GM06990 (cell line): ENCODE measurements at regions not wholly inside any gene's neighbourhood (a gene's known extent, or its start where the extent isn't known, plus 50 kb on each side); places are given as distances from the start of the nearest gene placed in this dataset.
"Not testable (repeated sequence)": the region's sequence is repeated elsewhere in the genome, so short reads cannot be mapped to it uniquely, and the experiment has no call there.

Source experiments
- DNase-seq: peaks from one replicate; pipeline ENCODE4 v3.0.0-alpha.2; 2011; ENCODE audit not compliant: insufficient read length; ENCODE audit errors: extremely low read depth
- H3K27me3 ChIP-seq: replicated peaks from 2 replicates; pipeline ENCODE4 v1.6.0; 2011; ENCODE audit warnings: low read length; ENCODE audit not compliant: control insufficient read depth, insufficient read depth
- H3K36me3 ChIP-seq: 2 replicates; pipeline ENCODE4 v1.5.1; 2011; ENCODE audit warnings: low read length; ENCODE audit not compliant: control insufficient read depth, insufficient read depth
- H3K4me3 ChIP-seq: replicated peaks from 2 replicates; pipeline ENCODE4 v1.5.1; 2011; ENCODE audit warnings: low read depth, mild to moderate bottlenecking, control low read depth, low read length
- CTCF ChIP-seq: IDR thresholded peaks from 2 replicates; pipeline ENCODE4 v1.5.1; 2011; ENCODE audit warnings: low read length, control low read depth, mild to moderate bottlenecking, inconsistent platforms; ENCODE audit not compliant: insufficient read depth, poor library complexity, severe bottlenecking

- DNase-seq = no peak
- H3K27me3 ChIP-seq = no peaks in the 10 kb centered on the region
- no peak for TF ChIP-seq CTCF
- no peaks in the 10 kb centered on the region for H3K36me3 ChIP-seq
- H3K4me3 ChIP-seq = no peak overlapping the region
Observed at GRCh38 chr2:66095820-66096345, 339.0 kb upstream of the MEIS1 start.

DNA sequence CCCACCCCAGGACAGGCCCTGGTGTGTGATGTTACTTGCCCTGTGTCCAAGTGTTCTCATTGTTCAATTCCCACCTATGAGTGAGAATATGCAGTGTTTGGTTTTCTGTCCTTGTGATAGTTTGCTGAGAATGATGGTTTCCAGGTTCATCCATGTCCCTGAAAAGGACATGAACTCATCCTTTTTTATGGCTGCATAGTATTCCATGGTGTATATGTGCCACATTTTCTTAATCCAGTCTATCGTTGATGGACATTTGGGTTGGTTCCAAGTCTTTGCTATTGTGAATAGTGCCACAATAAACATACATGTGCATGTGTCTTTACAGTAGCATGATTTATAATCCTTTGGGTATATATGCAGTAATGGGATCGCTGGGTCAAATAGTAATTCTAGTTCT is 340.2 kb upstream of the MEIS1 start:
- not testable (repeated sequence) for DNase-seq, H3K36me3 ChIP-seq, H3K4me3 ChIP-seq, H3K27me3 ChIP-seq

DNA sequence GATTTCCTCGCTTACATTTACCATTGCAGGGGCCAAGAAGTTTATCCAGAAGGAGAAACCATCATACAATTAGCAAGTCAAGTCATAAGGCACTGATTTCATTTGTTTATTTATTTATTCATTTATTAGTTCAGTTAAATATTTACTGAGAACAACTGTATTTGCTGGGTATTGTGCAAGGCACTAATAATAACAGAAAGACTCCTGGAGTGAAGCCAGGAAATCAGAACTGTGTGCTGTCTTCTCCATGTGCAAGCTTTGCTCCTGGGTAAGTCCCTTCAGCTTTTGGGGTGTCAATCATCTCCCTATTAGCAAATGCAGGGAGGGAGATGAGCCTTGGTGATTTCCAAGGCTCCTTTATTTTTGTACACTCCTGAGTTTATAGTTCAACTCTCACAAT is 341.6 kb upstream of the MEIS1 start:
- Histone ChIP-seq H3K4me3 (no peak overlapping the region), H3K36me3 (no peaks in the 10 kb centered on the region), H3K27me3 (no peaks in the 10 kb centered on the region)
- TF ChIP-seq CTCF = no peak
- no peak for DNase-seq

DNA sequence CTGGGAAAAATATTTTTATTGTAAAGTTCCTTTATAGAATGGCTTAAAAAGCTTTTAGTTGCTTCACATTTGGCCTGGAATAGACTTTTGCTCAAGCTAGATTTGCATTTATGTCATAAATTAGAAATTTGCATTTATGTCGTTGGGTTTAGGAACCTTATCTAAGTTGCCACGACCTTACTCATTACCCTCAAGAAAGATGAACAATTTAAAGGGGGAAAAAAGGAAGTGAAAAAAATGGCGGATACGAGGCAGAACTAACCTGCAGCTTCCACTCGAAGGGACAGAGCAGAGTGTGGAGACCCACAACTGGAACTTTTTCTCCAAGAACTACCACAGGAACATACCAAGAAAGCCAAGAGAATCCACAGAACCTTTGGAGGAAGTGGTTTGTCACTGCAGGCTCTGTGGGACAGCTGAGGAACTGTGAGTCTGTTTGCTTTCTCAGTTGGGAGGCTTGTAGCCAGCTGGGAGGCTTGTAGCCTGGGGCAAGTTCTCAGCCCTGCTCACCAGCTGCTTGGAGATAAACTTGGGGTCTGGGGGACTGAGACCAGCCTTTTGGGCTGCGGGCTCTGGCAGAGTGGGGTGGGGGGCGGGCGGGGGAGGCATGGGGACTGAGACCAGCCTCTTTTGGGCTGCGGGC is 349.9 kb upstream of the MEIS1 start:
- H3K27me3 ChIP-seq = no peaks in the 10 kb centered on the region; the same call in 1 of the 2 replicates
- TF ChIP-seq CTCF = no peak
- DNase-seq = no peak
- no peak overlapping the region for H3K4me3 ChIP-seq
- no peaks in the 10 kb centered on the region for H3K36me3 ChIP-seq

- H3K27me3 ChIP-seq = no peaks in the 10 kb centered on the region; the same call in 1 of the 2 replicates
Observed at GRCh38 chr2:66082581-66082980, 352.3 kb upstream of the MEIS1 start.

DNA sequence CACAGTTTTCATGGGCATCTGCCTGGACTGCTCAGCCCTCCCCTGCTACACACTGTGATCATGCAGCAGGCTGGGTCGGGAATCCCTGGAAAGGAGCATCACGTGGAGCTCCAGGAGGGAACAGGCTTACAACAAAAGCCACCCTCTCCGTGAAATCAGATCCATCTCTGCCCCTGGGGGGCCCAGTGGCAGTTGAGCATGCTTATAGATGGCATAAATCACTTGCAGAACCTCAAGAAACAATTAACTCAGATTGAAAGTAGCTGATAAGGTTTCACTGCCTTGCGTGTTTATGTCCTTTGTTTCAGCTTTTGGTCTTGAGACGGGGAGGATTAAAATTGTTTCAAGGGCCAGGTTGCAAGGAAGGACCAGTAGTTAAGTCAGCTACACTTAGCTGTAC is 354.8 kb upstream of the MEIS1 start:
- TF ChIP-seq CTCF = no peak
- DNase-seq = no peak
- Histone ChIP-seq H3K27me3 (no peaks in the 10 kb centered on the region; the same call in 1 of the 2 replicates), H3K4me3 (no peak overlapping the region), H3K36me3 (no peaks in the 10 kb centered on the region)

More at GRCh38 chr2:66082581-66082980, 352.3 kb upstream of the MEIS1 start:
- Histone ChIP-seq H3K4me3 (no peak overlapping the region), H3K36me3 (no peaks in the 10 kb centered on the region)
- no peak for DNase-seq
- TF ChIP-seq CTCF = no peak
